Tibial nerve (tissue), 3 donors: ENCODE measurements at regions not wholly inside any gene's neighbourhood (a gene's known extent, or its start where the extent isn't known, plus 50 kb on each side); places are given as distances from the start of the nearest gene placed in this dataset.

Source experiments
- CTCF ChIP-seq, 5 experiments: fragments of 200-600 bp in 3 of 5; fragments of 450-650 bp in 2 of 5; sonication (generic) in 3 of 5; IDR thresholded peaks; one replicate each; pipeline ENCODE4 v1.5.1; 2016 to 2019; ENCODE audit warnings: antibody characterized with exemption in 5 of 5, mild to moderate bottlenecking in 3 of 5, moderate library complexity in 2 of 5
- POLR2A ChIP-seq, 2 donors: fragments of 450-650 bp; IDR thresholded peaks; one replicate each; pipeline ENCODE4 v1.6.1; 2017; ENCODE audit warnings: antibody characterized with exemption in 2 of 2, mild to moderate bottlenecking in 2 of 2, moderate library complexity in 2 of 2

DNA sequence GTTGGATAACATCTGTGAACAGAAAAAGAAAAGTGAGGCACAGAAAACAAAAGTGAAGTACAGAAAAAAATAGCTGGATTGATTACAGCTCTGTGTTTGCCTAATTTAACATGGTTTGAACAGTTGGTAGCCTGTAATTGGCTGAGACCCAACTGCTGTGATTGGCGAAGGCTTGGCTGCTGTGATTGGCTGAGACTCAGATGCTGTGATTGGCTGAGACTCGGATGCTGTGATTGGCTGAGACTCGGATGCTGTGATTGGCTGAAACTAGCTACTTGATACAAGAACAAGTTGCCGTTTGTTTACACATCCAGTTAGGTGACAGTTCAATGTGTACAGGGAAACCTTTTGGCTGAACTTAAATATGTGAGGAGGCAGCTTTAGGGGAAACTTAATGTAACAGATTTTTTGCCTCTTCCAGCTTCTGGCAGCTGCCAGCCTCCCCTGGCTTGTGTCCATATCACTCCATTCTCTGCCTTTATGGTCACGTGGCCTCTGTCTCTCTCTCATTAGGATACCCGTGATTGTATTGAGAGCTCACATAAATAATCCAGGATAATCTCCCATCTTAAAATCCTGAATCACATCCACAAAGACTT is 223.4 kb upstream of the FOXA2 start:
- TF ChIP-seq CTCF (IDR thresholded peaks at IDR 0.05): no peak
- no peak for TF ChIP-seq POLR2A (IDR thresholded peaks at IDR 0.05)
